Vagina (tissue), 2 donors: ENCODE measurements at regions not wholly inside any gene's neighbourhood (a gene's known extent, or its start where the extent isn't known, plus 50 kb on each side); places are given as distances from the start of the nearest gene placed in this dataset.

Experiments
- DNase-seq, 2 donors: peaks; one replicate each; pipeline ENCODE4 v3.0.0-alpha.2; 2017; ENCODE audit errors: extremely low spot score in 2 of 2
- H3K27ac ChIP-seq: fragments of 200-600 bp; sonication (generic); one replicate; pipeline ENCODE4 v1.5.1; 2019
- H3K27me3 ChIP-seq: fragments of 200-600 bp; sonication (generic); one replicate; pipeline ENCODE4 v1.5.1; 2019
- H3K36me3 ChIP-seq, 2 donors: fragments of 200-600 bp; sonication (generic); one replicate each; pipeline ENCODE4 v1.5.1; 2017 to 2019
- H3K4me1 ChIP-seq: fragments of 200-600 bp; sonication (generic); one replicate; pipeline ENCODE4 v1.5.1; 2019
- H3K4me3 ChIP-seq, 2 donors: fragments of 200-600 bp; sonication (generic); 1 replicate in 1 of 2; 2 replicates in 1 of 2; pipeline ENCODE4 v1.5.1; 2016 to 2019
- H3K9me3 ChIP-seq: fragments of 200-600 bp; sonication (generic); one replicate; pipeline ENCODE4 v1.5.1; 2019
- CTCF ChIP-seq, 3 experiments: fragments of 450-650 bp in 2 of 3; fragments of 200-600 bp in 1 of 3; sonication (generic) in 1 of 3; IDR thresholded peaks; one replicate each; pipeline ENCODE4 v1.5.1; 2017 to 2019; ENCODE audit warnings: antibody characterized with exemption in 3 of 3, mild to moderate bottlenecking in 2 of 3, moderate library complexity in 2 of 3
- POLR2A ChIP-seq, 2 donors: fragments of 450-650 bp; IDR thresholded peaks; one replicate each; pipeline ENCODE4 v1.6.1; 2017; ENCODE audit warnings: antibody characterized with exemption in 2 of 2, mild to moderate bottlenecking in 2 of 2, moderate library complexity in 2 of 2
- POLR2AphosphoS5 ChIP-seq, 2 donors: sonication (generic); formaldehyde crosslinking; IDR thresholded peaks; one replicate each; pipeline ENCODE4 v1.9.0; 2017; ENCODE audit warnings: antibody characterized with exemption in 2 of 2, mild to moderate bottlenecking in 2 of 2, low read depth in 1 of 2; ENCODE audit not compliant: insufficient read depth in 1 of 2
- intact Hi-C: fragments of 100-400 bp; cut with DNase I; formaldehyde crosslinking; loops from one replicate; pipeline ENCODE4 v1.15.1; 2023

GRCh38 chr5:116372931-116373597 lies 201.6 kb downstream of the SEMA6A start:
- Histone ChIP-seq H3K36me3 (no peaks in the 10 kb centered on the region), H3K27me3 (no peaks in the 10 kb centered on the region), H3K9me3 (no peaks in the 10 kb centered on the region), H3K27ac (no peak overlapping the region), H3K4me1 (no peaks in the 10 kb centered on the region), H3K4me3 (no peak overlapping the region)
- no peak for DNase-seq
- intact Hi-C loops = no loop called here
- TF ChIP-seq CTCF (IDR thresholded peaks at IDR 0.05) = no peak
- TF ChIP-seq POLR2AphosphoS5 (IDR thresholded peaks at IDR 0.05; ENCODE audit: insufficient read depth in 1 of 2, low read depth in 1 of 2) = no peak
- no peak for TF ChIP-seq POLR2A (IDR thresholded peaks at IDR 0.05)

GRCh38 chr5:116371935-116372334 lies 202.7 kb downstream of the SEMA6A start:
- no peaks in the 10 kb centered on the region for H3K27me3 ChIP-seq
- no peak overlapping the region for H3K27ac ChIP-seq
- H3K36me3 ChIP-seq = no peaks in the 10 kb centered on the region
- H3K9me3 ChIP-seq = no peaks in the 10 kb centered on the region
- H3K4me1 ChIP-seq = no peaks in the 10 kb centered on the region
- intact Hi-C loops = no loop called here
- DNase-seq = no peak
- no peak overlapping the region for H3K4me3 ChIP-seq
- TF ChIP-seq POLR2A (IDR thresholded peaks at IDR 0.05) (no peak), POLR2AphosphoS5 (IDR thresholded peaks at IDR 0.05; ENCODE audit: insufficient read depth in 1 of 2, low read depth in 1 of 2) (no peak), CTCF (IDR thresholded peaks at IDR 0.05) (no peak)

GRCh38 chr5:116371431-116371830 lies 203.2 kb downstream of the SEMA6A start:
- no peak overlapping the region for H3K4me3 ChIP-seq
- TF ChIP-seq POLR2A (IDR thresholded peaks at IDR 0.05) (no peak), POLR2AphosphoS5 (IDR thresholded peaks at IDR 0.05; ENCODE audit: insufficient read depth in 1 of 2, low read depth in 1 of 2) (no peak), CTCF (IDR thresholded peaks at IDR 0.05) (no peak)
- H3K27ac ChIP-seq = no peak overlapping the region

GRCh38 chr5:116370886-116371285 lies 203.7 kb downstream of the SEMA6A start:
- Histone ChIP-seq H3K4me1 (no peaks in the 10 kb centered on the region), H3K36me3 (no peaks in the 10 kb centered on the region), H3K27me3 (no peaks in the 10 kb centered on the region), H3K27ac (no peak overlapping the region), H3K9me3 (no peaks in the 10 kb centered on the region), H3K4me3 (no peak overlapping the region)
- DNase-seq = no peak
- TF ChIP-seq POLR2AphosphoS5 (IDR thresholded peaks at IDR 0.05; ENCODE audit: insufficient read depth in 1 of 2, low read depth in 1 of 2) (peak in 1 of 2 donors; percentile 71), POLR2A (IDR thresholded peaks at IDR 0.05) (no peak)
- intact Hi-C loops = no loop called here

More at GRCh38 chr5:116371431-116371830, 203.2 kb downstream of the SEMA6A start:
- H3K4me1 ChIP-seq = no peaks in the 10 kb centered on the region
- no peaks in the 10 kb centered on the region for H3K27me3 ChIP-seq
- H3K36me3 ChIP-seq = no peaks in the 10 kb centered on the region
- intact Hi-C loops = no loop called here
- H3K9me3 ChIP-seq = no peaks in the 10 kb centered on the region
- no peak for DNase-seq

GRCh38 chr5:116370149-116370548 lies 204.5 kb downstream of the SEMA6A start:
- no peaks in the 10 kb centered on the region for H3K36me3 ChIP-seq
- H3K9me3 ChIP-seq = no peaks in the 10 kb centered on the region
- intact Hi-C loops = no loop called here
- DNase-seq = no peak
- no peak overlapping the region for H3K27ac ChIP-seq
- TF ChIP-seq CTCF (IDR thresholded peaks at IDR 0.05) = no peak
- no peak for TF ChIP-seq POLR2AphosphoS5 (IDR thresholded peaks at IDR 0.05; ENCODE audit: insufficient read depth in 1 of 2, low read depth in 1 of 2)
- TF ChIP-seq POLR2A (IDR thresholded peaks at IDR 0.05) = no peak
- no peaks in the 10 kb centered on the region for H3K27me3 ChIP-seq
- H3K4me3 ChIP-seq = no peak overlapping the region
- H3K4me1 ChIP-seq = no peaks in the 10 kb centered on the region
